Fibroblast of the conjunctiva (primary cell): ENCODE measurements at regions not wholly inside any gene's neighbourhood (a gene's known extent, or its start where the extent isn't known, plus 50 kb on each side); places are given as distances from the start of the nearest gene placed in this dataset.
"Not testable (repeated sequence)": the region's sequence is repeated elsewhere in the genome, so short reads cannot be mapped to it uniquely, and the experiment has no call there.

ENCODE experiments used
- DNase-seq: peaks from one replicate; pipeline ENCODE4 v3.0.0-alpha.2; 2010; ENCODE audit warnings: low read depth

DNA sequence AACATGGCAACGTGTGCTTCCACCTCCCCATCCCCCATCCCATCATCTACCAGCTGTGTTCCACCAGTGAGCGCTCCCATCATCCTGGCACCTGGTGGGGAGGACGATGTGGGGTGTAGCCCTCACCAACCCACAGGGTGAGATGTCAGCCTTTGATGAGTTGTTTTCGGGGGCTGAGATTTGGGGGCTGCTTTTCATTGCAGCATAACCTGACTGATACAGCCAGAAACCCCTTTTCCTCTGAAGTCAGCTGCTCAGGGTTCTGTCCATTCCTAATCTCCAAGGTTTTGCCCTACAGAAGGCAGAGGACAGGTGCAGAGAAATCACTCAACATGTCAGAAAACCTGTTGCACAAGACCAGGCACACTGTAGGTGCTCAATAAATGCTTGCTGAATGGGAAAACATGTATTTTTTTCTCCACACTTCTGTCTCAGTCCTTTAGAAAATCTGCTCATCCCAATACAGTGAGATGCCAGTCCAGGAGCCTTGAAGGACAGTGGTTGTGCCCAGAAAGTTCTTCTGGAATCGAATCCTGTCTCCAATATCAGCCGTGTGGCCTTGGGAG is 239.8 kb downstream of the RBM19 start:
- DNase-seq, result no peak

DNA sequence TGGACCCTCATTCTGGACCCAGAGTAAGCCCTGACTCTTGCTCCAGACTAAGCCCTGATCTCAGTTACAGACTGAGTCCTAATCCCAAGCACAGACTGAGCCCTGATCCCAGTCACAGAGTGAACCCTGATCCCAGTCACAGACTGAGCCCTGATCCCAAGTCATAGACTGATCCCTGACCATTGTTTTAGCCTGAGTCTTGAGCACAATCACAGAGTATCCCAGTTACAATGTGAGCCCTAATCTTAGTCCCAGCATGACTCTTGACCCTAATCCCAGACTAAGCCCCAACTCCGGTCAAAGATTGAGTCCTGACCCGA is 240.6 kb downstream of the RBM19 start:
- no peak for DNase-seq

DNA sequence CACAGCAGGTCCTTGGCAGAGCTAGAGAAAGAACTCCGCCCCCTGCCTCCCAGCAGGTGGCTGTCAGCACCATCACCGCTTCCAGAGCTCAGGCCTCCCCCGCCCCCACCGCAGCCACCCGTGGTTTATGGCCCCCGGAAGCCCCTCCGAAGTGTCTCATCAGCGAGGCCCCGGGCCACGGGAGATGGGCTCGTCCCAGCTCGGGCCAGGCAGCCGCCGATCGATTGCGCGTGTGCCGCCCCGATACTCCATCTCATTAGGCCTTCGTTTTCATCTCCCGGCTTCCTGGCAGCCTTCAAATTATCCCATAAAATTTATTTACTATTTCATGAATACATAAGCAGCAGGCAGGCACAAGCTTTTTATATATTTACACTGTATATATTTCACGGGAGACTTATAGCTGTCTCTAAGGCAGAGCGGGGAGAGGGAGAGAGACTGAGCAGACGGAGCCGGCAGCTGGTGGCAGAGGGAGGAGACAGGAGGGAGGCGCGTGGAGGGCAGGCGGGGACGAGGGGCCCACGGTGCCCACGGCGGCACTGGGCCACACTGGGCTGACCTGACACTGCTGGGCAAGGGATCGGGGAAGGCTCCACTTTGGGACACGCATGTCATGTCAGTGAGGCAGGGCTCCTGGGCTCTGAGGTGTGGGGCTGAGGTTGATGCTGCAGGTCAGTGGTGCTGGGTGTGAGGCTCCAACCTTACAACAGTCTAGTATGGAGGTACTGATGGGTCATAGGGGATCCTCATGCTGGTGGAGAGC is 241.2 kb downstream of the RBM19 start:
- no peak for DNase-seq

DNA sequence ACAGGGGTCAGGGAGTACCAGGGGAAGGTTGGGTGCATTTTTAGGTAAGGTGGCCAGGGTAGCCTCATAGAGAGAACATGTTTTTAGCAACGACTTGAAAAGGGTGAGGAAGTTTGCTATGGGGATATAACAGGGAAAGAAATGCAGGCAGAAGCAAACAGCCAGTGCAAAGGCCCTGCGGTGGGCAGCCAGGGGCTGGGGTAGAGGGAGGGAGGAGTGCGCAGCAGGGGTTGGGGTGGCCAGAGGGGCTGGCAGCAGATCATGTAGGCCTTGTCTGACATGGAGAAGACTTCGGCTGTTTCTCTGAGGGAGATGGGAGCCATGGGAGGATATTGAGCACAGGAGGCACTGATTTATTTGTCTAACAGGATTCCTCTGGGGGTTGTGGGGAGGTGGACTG is 242.5 kb downstream of the RBM19 start:
- DNase-seq, result no peak

DNA sequence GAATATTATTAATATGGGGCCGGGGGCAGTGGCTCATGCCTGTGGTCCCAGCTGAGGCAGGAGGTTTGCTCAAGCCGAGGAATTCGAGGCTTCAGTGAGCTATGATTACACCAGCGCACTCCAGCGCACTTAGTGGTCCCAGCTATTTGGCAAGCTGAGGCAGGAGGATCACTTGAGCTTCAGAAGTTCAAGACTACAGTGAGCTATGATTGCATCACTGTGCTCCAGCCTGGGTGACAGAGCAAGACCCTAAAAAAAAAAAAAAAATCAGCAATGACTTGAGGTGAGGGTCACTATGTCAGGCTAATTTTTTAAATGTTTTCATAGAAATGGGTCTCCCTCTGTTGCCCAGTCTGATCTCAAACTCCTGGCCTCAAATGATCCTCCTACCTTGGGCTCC is 243.4 kb downstream of the RBM19 start:
- DNase-seq, result no peak

DNA sequence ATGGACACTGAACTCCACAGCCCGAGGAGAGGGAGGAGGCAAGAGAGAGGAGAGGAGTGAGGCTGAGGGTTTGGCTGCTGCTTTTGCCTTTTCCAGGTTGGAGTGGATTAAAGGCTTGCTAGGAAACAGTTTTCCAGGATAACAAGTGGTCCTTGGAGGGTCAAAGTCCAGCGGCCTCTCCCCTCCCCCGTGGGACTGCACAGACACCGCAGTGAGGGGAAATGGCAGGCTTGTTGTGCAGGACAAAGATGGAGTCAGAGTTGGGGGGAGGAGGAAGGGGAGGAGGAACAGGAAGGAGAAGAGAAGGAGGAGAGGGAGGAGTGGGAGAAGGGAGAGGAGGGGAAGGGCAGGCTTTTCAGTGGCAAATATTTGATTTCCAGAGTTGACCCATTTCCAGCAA is 245.5 kb downstream of the RBM19 start:
- DNase-seq, result no peak

DNA sequence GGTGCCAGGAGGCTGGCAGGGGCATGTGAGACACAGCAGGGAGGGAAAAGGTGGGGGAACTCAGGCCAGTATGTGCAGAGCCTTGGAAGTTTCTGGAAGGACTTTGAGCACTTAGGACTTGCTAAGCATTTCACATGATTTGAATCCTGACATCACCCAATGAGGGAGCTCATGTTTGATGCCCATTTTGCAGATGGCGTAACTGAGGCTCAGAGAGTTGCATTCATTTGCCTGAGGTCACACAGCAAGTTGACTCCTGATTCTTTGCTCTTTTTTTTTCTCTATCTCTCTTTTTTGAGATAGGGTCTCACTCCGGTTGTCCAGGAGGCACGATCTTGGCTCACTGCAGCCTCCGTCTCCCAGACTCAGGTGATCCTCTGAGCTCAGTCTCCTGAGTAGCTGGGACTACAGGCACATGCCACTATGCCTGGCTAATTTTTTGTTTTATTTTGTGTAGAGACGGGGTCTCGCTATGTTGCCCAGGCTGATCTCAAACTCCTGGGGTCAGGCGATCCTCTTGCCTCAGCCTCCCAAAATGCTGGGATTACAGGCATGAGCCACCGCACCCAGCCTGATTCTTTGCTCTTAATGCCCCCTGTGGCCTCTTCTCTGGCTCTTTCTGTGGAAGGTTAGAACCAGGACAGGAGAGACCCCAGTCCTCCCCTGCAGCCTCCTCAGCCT is 246.1 kb downstream of the RBM19 start:
- DNase-seq, result no peak

DNA sequence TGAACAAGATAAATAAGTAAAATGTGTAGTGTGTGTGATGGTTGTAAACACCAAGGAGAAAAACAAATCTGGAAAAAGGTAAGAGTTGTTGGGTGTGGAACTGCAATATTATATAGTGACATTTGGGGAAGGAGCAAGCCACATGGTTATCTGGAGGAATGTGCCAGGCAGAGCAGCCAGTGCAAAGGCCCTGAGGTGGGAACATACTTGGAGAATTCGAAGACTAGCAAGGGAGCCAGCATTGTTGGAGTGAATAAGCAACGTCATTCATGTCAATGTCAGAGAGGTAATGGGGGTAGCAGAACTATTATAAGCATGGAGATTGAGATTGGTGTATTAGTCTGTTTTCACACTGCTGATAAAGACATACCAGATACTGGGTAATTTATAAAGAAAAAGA is 241.5 kb upstream of the LHX5 start:
- DNase-seq, result no peak

DNA sequence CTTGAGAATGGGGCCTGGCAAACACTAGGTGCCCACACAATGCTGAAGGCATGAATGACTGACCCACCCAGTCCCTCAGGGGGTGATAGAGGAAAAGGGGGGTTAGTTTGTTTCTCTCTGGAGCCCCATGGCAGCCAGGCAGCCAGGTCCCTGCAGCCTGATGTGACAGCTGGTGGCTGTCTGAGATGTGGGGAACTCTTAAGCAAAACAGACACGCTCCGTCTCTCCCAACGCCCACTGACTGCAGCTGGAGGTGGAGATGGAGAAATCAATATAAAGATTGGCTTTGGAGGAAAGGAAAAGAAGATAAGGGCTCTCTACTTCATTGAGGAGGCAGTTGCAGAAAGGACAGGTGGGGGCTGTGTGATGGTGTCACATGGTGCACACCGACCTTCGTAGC is 240.8 kb upstream of the LHX5 start:
- no peak for DNase-seq

DNA sequence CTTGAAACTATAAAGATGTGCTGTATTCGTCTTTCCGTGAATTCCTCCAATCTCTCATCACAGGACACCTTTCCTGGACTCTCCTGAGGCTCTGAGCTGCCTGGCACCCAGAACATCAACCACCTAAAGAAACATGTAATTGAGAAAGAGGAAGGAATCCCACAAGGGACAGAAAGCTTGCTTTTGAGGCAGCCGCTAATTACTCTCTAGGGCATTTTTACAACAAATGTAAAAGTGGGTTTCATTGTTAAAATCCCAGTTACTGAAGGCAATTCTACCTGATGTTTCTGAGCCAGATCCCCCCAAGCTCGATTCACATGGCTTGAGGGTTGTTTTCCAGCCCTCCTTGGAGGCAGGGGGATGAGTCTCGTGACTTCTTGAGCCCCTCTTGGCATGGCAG is 238.5 kb upstream of the LHX5 start:
- no peak for DNase-seq

DNA sequence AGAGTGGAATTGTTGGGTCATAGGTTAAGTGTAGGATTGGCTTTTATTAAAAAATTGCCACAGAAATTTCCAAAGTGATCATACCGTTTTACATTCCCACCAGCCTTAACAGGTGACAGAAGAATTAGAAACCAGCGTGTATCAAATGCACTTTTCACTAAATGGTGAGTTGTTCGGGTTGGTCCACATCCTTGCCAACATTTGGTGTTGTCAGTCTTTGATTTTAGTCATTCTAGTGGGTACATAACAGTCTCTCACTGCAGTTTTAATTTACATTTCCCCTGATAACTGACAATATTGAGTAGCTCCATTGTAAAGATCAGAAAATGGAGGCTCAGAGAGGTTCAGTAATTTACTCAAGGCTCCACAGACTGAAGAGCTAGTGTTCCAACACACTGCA is 237.8 kb upstream of the LHX5 start:
- no peak for DNase-seq

DNA sequence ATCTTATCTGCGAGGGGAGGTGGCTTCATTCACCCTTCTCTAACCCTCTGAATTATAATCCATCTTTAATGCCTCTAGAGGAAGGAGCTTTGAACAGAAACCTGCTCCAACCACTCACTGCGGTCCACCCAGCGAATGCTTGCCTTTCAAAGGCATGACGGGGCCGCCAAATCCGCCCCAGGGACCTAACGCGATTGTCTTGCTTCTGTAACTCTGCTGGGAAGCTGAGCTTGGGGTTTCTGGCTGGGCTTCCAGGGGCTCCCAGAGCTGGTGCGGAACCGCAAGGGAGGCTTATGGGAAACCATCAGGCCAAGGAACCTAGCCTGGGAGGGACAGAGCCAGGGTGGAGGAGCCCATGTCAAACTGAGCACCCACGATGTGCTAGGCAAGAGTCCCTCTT is 231.2 kb upstream of the LHX5 start:
- DNase-seq, result no peak

DNA sequence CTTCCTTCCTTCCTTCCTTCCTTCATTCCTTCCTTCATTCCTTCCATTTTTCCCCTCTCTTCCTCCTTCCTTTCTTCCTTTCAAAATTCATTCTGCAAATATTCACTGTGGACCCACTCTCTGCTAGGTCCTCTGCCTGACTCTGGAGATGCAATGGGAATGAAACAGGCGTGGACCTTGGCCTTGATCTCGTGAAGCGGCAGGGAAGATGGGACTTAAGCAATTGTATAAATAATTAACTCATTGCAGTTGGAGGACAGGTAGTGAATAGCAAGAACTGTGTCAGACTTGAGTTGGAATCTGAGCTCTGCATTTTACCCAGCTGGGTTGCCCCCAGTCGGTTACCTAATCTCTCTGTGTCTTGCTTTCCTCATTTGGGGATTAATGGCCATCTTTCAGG is 230.6 kb upstream of the LHX5 start:
- DNase-seq, result no peak

DNA sequence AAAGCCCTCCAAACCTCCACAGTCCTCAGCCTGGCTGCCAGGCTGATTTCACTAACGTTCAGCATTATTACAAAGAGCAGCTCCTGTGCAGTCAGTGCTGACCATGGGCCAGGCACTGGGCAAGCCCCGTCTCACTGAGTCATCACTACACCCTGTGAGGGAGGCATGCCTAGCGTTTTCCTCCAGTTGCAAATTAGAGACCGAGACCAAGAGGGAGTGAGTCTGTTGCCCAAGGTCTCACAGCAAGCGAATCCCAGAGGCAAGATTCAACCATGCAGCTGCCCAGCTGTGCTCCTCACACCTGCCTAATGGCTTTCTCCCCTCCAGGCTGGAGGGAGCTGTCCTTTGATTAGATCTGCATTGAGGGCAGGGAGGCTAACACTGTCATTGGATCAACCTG is 229.3 kb upstream of the LHX5 start:
- DNase-seq, result peak; percentile 10

DNA sequence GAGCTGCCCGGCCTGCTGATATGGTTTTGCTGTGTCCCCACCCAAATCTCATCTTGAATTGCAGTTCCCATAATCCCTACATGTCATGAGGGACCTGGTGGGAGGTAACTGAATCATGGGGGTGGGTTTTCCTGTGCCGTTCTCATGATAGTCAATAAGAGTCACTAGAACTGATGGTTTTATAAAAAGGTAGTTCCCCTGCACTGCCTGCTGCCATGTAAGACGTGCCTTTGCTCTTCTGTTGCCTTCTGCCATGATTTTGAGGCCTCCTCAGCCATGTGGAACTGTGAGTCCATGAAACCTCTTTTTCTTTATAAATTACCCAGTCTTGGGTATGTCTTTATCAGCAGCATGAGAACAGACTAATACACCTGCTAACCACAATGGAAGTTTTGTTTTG is 228.3 kb upstream of the LHX5 start:
- not testable (repeated sequence) for DNase-seq

DNA sequence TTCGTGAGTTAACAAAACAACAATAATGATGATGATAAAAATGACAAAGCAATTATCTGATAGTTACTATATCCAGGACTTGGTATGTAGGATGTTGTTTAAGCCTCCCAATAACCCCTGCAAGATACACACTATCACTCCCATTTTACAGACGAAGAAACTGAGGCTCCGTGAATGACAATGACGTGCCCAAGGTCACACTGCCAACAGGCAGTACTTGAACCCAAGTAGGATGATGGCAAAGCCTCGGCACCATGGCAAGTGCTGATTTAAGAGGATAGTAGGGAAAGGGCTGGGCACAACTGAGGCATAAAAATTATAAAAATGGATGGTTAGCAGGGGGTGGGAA is 226.8 kb upstream of the LHX5 start:
- no peak for DNase-seq

DNA sequence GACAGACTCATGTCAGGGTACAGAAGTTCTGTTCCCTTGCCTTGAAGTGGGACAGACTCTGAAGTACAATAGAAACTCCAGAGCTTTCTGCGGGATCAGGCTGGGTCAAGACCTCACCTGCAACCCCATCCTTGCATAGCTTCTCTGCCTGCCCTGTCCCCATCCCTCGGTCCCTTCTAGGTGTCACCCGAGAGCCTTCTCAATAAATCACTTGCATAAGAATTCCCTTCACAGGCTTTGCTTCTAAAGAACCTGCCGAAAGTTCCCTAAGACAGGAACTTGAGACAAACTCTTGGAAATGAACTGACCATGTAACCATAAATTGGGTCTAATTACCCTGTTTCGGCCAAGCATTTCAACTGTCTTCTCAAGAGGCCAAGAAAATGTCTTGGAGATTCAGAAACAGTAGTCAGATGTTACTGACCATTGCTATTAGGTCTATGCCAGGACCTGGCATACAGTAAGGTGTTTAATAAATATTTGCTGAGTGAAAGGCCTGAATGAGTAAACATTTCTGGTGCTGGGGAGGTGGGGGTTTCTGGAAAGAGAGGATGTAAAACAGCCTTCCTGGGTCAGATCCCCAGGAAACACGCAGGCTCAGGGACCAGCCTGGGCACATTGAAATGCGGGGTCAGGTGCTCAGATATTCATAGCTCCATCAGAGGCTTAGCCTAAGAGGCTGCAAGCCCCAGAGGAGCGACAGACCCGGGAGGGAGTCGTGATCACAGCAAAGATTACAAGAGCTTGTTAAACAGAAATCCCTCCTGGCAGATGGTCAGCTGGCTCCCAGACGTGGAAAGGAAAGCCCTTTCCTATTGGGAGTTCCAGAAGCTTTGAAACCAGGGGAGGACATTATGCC is 226.2 kb upstream of the LHX5 start:
- DNase-seq, result no peak

DNA sequence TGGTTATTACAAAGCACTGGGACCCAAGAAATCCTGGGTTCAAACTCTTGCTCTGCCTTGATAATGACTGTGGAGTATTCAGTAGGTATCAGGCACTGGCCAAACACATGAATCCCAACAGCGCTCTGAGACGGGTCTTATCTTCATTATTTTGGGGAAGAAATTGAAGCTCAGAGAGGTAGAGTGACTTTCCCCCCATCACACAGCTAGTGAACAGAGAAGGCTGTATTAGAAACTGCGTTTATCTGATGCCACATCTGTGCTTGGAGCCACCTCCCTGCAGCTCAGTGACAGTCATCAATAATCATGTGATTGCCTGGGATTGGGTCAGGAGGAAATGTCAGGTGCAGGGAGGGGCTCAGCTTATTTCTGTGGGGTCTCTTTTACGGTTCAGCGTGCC is 225.4 kb upstream of the LHX5 start:
- no peak for DNase-seq

DNA sequence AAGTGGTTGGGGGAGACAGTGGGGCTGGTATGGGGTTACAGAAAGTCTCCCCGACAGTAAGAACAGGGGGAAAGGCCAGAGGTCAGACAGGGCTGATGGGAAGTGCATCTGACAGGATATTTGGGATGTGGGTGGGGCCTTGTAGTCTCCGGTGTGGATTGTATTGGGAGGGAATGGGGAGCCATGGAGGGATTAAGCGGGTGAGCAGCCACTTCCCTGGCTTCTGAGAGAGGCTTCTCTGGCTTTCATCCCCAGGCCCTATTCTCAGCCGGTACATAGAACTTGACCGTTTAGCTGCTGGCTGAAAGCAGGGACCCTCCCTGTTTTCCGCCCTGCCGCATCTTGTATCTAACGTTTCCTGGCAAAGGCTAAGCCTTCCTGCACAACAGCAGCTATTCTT is 222.0 kb upstream of the LHX5 start:
- no peak for DNase-seq

DNA sequence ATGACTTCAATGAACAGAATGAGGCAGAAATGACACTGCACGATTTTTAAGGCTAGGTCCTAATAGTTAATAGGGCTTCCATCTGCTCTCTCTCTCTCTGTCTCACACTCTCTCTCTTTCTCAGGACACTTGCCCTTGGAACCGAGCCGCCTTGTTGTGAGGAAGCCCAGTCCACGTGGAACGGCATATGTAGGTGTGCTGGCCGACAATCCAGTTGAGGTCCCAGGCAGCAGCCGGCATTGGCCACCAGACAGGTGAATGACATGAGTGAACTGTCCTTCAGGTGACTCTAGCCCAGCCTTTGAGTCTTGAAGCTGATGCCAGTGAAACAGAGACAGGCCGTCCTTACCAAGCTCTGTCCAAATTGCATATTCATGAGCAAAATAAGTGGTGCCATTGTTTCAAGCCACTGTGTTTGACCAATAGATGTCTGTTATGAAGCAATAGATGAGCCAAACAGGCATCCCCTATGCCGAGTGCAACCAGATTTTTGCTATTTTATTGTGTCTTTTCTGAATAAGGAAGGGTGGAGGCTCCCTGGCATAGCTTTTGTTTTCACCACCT is 217.5 kb upstream of the LHX5 start:
- DNase-seq, result no peak

DNA sequence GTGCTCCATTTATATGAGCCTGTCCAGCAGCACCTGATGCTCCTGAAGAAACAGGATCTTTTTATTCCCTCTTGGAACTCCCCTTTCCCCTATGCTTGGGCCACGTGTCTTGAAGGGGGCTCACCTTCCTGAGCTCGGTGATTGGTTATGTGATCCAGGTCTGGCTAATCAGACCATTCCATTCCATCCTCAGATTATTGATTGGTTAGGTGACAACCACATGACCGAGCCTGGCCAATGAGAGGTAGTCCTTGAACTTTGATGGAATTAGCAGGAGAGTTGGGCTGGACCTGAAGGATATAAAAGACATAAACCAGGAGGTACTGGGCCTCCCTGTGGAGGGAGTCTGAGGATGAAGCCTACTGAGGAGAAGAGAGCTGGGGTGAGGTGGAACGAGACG is 216.6 kb upstream of the LHX5 start:
- DNase-seq, result no peak

DNA sequence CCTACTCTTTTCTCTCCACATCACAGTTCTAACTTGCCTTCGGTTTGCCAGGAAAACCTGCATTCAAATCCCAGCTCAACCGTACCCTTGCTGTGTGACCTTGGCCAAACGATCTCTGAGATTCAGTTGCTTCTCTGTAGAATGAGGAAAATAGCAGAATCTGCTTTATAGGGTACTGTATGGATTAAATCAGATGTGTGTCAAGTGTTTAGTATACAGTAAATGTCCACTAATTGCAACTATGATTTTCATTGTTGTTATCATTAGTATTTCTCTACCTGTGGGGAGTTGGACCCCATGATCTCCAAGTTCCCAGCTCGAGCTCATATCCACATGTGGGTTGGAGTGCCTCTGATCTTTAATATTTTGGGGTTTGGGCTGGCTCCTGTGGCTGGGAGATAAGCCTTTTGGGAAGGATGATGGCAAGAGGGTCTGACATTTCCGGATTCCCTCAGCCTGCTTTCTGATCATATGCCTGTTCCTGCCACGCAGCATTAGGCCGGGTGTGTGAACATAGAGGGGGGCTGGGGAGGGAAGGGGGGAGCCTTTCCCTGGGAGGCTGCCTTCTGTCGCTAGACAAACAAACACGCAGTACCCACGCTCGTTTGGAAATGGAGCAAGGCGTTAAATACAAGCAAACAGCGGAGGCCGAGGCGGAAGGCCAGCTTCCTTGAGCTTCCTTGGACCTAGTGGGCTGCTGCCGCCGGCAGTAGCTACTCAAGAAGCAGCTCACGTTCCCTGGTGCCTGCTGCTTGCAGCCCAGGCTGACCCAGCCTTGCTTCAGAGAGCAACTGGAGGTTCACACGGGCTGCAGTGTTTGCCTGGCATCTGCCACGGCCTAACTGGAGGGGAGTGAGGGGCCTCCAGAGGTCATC is 213.5 kb upstream of the LHX5 start:
- no peak for DNase-seq
